Activated T-helper 1 cell treated with anti-CD3 and anti-CD28 coated beads, Interleukin-12 subunit alpha, Interleukin-12 subunit beta, Interleukin-2, Interleukin-4 antibody, amounts not matched to agents 30 ng/mL and 10 ng/mL and 1 ng/mL, durations not matched to agents 14 hours and 24 hours and 36 hours (primary cell): ENCODE measurements at regions not wholly inside any gene's neighbourhood (a gene's known extent, or its start where the extent isn't known, plus 50 kb on each side); places are given as distances from the start of the nearest gene placed in this dataset.

Experiments
- DNase-seq: peaks from one replicate; pipeline ENCODE4 v3.0.0; 2021; ENCODE audit warnings: low spot score
- H3K27ac Mint-ChIP-seq: one replicate; pipeline ENCODE4 v1.8.0; 2021; ENCODE audit warnings: mild to moderate bottlenecking, mixed read lengths
- H3K27me3 Mint-ChIP-seq: one replicate; pipeline ENCODE4 v1.8.0; 2022; ENCODE audit warnings: mild to moderate bottlenecking, moderate library complexity, mixed read lengths; ENCODE audit not compliant: insufficient read depth
- H3K36me3 Mint-ChIP-seq: one replicate; pipeline ENCODE4 v1.8.0; 2021; ENCODE audit warnings: low read depth, mixed read lengths
- H3K4me1 Mint-ChIP-seq: one replicate; pipeline ENCODE4 v1.8.0; 2021; ENCODE audit warnings: low read depth, mixed read lengths
- H3K4me3 Mint-ChIP-seq: one replicate; pipeline ENCODE4 v1.8.0; 2021; ENCODE audit warnings: mild to moderate bottlenecking, moderate library complexity, mixed read lengths
- H3K9me3 Mint-ChIP-seq: one replicate; pipeline ENCODE4 v1.8.0; 2021; ENCODE audit warnings: mixed read lengths
- intact Hi-C: fragments of 100-400 bp; cut with micrococcal nuclease; formaldehyde crosslinking; loops from one replicate; pipeline ENCODE4 v1.15.1; 2024

GRCh38 chr10:113454341-113455061 is 98.4 kb upstream of the HABP2 start:
- no peak for DNase-seq
- Mint-ChIP-seq H3K4me3 (no peak overlapping the region), H3K27ac (no peak overlapping the region), H3K27me3 (no peaks in the 10 kb centered on the region), H3K4me1 (no peaks in the 10 kb centered on the region), H3K9me3 (no peaks in the 10 kb centered on the region), H3K36me3 (no peaks in the 10 kb centered on the region)
- intact Hi-C loops = loop anchor here (10.0 kb wide), 1 partner anchor 110 kb away; no protein-coding TSS in a partner anchor

- no peak for DNase-seq
- Mint-ChIP-seq H3K4me3 (no peak overlapping the region), H3K4me1 (no peaks in the 10 kb centered on the region), H3K9me3 (no peaks in the 10 kb centered on the region), H3K36me3 (no peaks in the 10 kb centered on the region), H3K27me3 (peaks cover 4% of the 10 kb centered on the region), H3K27ac (no peak overlapping the region)
- intact Hi-C loops = loop anchor here (10.0 kb wide), 1 partner anchor 109 kb away; no protein-coding TSS in a partner anchor
Measured at GRCh38 chr10:113455947-113456346, 96.9 kb upstream of the HABP2 start.

GRCh38 chr10:113456741-113457140 is 96.1 kb upstream of the HABP2 start:
- peaks cover 5% of the 10 kb centered on the region for H3K27me3 Mint-ChIP-seq
- no peaks in the 10 kb centered on the region for H3K9me3 Mint-ChIP-seq
- intact Hi-C loops = loop anchor here (10.0 kb wide), 1 partner anchor 108 kb away; no protein-coding TSS in a partner anchor

GRCh38 chr10:113457408-113457807 is 95.4 kb upstream of the HABP2 start:
- H3K9me3 Mint-ChIP-seq = no peaks in the 10 kb centered on the region
- H3K27me3 Mint-ChIP-seq = peaks cover 5% of the 10 kb centered on the region
- intact Hi-C loops = loop anchor here (10.0 kb wide), 1 partner anchor 107 kb away; no protein-coding TSS in a partner anchor
- no peak for DNase-seq
- H3K4me1 Mint-ChIP-seq = no peaks in the 10 kb centered on the region
- H3K36me3 Mint-ChIP-seq = no peaks in the 10 kb centered on the region
- H3K4me3 Mint-ChIP-seq = no peak overlapping the region
- H3K27ac Mint-ChIP-seq = no peak overlapping the region

More at GRCh38 chr10:113456741-113457140, 96.1 kb upstream of the HABP2 start:
- H3K27ac Mint-ChIP-seq = no peak overlapping the region
- no peaks in the 10 kb centered on the region for H3K4me1 Mint-ChIP-seq
- no peak for DNase-seq
- no peaks in the 10 kb centered on the region for H3K36me3 Mint-ChIP-seq
- no peak overlapping the region for H3K4me3 Mint-ChIP-seq

GRCh38 chr10:113458451-113458850 is 94.4 kb upstream of the HABP2 start:
- no peak for DNase-seq
- intact Hi-C loops = loop anchor here (10.0 kb wide), 1 partner anchor 106 kb away; no protein-coding TSS in a partner anchor
- H3K4me1 Mint-ChIP-seq = no peaks in the 10 kb centered on the region
- no peaks in the 10 kb centered on the region for H3K36me3 Mint-ChIP-seq
- H3K27me3 Mint-ChIP-seq = peaks cover 8% of the 10 kb centered on the region
- H3K9me3 Mint-ChIP-seq = no peaks in the 10 kb centered on the region
- H3K27ac Mint-ChIP-seq = no peak overlapping the region
- H3K4me3 Mint-ChIP-seq = no peak overlapping the region

- H3K36me3 Mint-ChIP-seq = no peaks in the 10 kb centered on the region
- H3K4me3 Mint-ChIP-seq = no peak overlapping the region
- H3K9me3 Mint-ChIP-seq = no peaks in the 10 kb centered on the region
- H3K27me3 Mint-ChIP-seq = peaks cover 8% of the 10 kb centered on the region
- intact Hi-C loops = loop anchor here (10.0 kb wide), 1 partner anchor 106 kb away; no protein-coding TSS in a partner anchor
- H3K27ac Mint-ChIP-seq = no peak overlapping the region
- no peak for DNase-seq
- no peaks in the 10 kb centered on the region for H3K4me1 Mint-ChIP-seq
Measured at GRCh38 chr10:113458944-113459343, 93.9 kb upstream of the HABP2 start.

- Mint-ChIP-seq H3K27me3 (peaks cover 12% of the 10 kb centered on the region), H3K27ac (no peak overlapping the region), H3K4me1 (no peaks in the 10 kb centered on the region), H3K36me3 (no peaks in the 10 kb centered on the region), H3K9me3 (no peaks in the 10 kb centered on the region), H3K4me3 (no peak overlapping the region)
- DNase-seq = no peak
- intact Hi-C loops = loop anchor here (10.0 kb wide), 1 partner anchor 105 kb away; no protein-coding TSS in a partner anchor
Measured at GRCh38 chr10:113459626-113460280, 93.1 kb upstream of the HABP2 start.

- no peaks in the 10 kb centered on the region for H3K9me3 Mint-ChIP-seq
- intact Hi-C loops = no loop called here
- H3K27ac Mint-ChIP-seq = no peak overlapping the region
- no peaks in the 10 kb centered on the region for H3K36me3 Mint-ChIP-seq
- no peak overlapping the region for H3K4me3 Mint-ChIP-seq
- no peak for DNase-seq
- H3K27me3 Mint-ChIP-seq = peaks cover 14% of the 10 kb centered on the region
- H3K4me1 Mint-ChIP-seq = no peaks in the 10 kb centered on the region
Measured at GRCh38 chr10:113463083-113463482, 89.8 kb upstream of the HABP2 start.

- Mint-ChIP-seq H3K27me3 (peaks cover 14% of the 10 kb centered on the region), H3K36me3 (no peaks in the 10 kb centered on the region), H3K27ac (no peak overlapping the region), H3K9me3 (no peaks in the 10 kb centered on the region), H3K4me1 (no peaks in the 10 kb centered on the region), H3K4me3 (no peak overlapping the region)
- DNase-seq = no peak
- intact Hi-C loops = no loop called here
Measured at GRCh38 chr10:113463777-113464176, 89.1 kb upstream of the HABP2 start.

- DNase-seq = no peak
- no peak overlapping the region for H3K4me3 Mint-ChIP-seq
- H3K9me3 Mint-ChIP-seq = no peaks in the 10 kb centered on the region
- H3K36me3 Mint-ChIP-seq = no peaks in the 10 kb centered on the region
- no peak overlapping the region for H3K27ac Mint-ChIP-seq
- peaks cover 2% of the 10 kb centered on the region for H3K27me3 Mint-ChIP-seq
- intact Hi-C loops = no loop called here
- H3K4me1 Mint-ChIP-seq = no peaks in the 10 kb centered on the region
Measured at GRCh38 chr10:113469796-113470195, 83.1 kb upstream of the HABP2 start.

- Mint-ChIP-seq H3K4me3 (no peak overlapping the region), H3K27ac (no peak overlapping the region), H3K4me1 (no peaks in the 10 kb centered on the region), H3K36me3 (no peaks in the 10 kb centered on the region), H3K27me3 (no peaks in the 10 kb centered on the region), H3K9me3 (no peaks in the 10 kb centered on the region)
- no peak for DNase-seq
- intact Hi-C loops = no loop called here
Measured at GRCh38 chr10:113470372-113471240, 82.2 kb upstream of the HABP2 start.

GRCh38 chr10:113471241-113471996 is 81.4 kb upstream of the HABP2 start:
- H3K4me1 Mint-ChIP-seq = no peaks in the 10 kb centered on the region
- H3K27me3 Mint-ChIP-seq = no peaks in the 10 kb centered on the region
- no peak for DNase-seq
- H3K4me3 Mint-ChIP-seq = no peak overlapping the region
- no peak overlapping the region for H3K27ac Mint-ChIP-seq
- H3K36me3 Mint-ChIP-seq = no peaks in the 10 kb centered on the region
- intact Hi-C loops = no loop called here
- H3K9me3 Mint-ChIP-seq = no peaks in the 10 kb centered on the region
